ENCODE measurements at regions not wholly inside any gene's neighbourhood (a gene's known extent, or its start where the extent isn't known, plus 50 kb on each side); places are given as distances from the start of the nearest gene placed in this dataset.

GRCh38 chr1:172944931-172945330 lies 105.8 kb downstream of the TNFSF18 start:
- in situ Hi-C loops (cut with HindIII; ENCODE audit: low pct_ligation_motif_present, low sequenced_read_pairs): no loop called here
- TF ChIP-seq CTCF (IDR thresholded peaks at IDR 0.05; ENCODE audit: low read depth, low read length, missing control alignments): no peak
- Histone ChIP-seq H3K27me3 (replicated peaks) (no peaks in the 10 kb centered on the region), H3K36me3 (replicated peaks) (no peaks in the 10 kb centered on the region), H3K4me3 (ENCODE audit: low read depth, low read length) (no peak overlapping the region), H3K27ac (no peak overlapping the region)
- DNase-seq: no peak

- no peaks in the 10 kb centered on the region for H3K36me3 ChIP-seq (replicated peaks)
- no peaks in the 10 kb centered on the region for H3K27me3 ChIP-seq (replicated peaks)
- H3K4me3 ChIP-seq (ENCODE audit: low read depth, low read length): no peak overlapping the region
- TF ChIP-seq CTCF (IDR thresholded peaks at IDR 0.05; ENCODE audit: low read depth, low read length, missing control alignments): no peak
- H3K27ac ChIP-seq: peak overlapping the region; percentile 60
- in situ Hi-C loops (cut with HindIII; ENCODE audit: low pct_ligation_motif_present, low sequenced_read_pairs): no loop called here
- peak; percentile 64 for DNase-seq
Measured at GRCh38 chr1:172946814-172947507, 103.8 kb downstream of the TNFSF18 start.

- TF ChIP-seq CTCF (IDR thresholded peaks at IDR 0.05; ENCODE audit: low read depth, low read length, missing control alignments): no peak
- in situ Hi-C loops (cut with HindIII; ENCODE audit: low pct_ligation_motif_present, low sequenced_read_pairs): no loop called here
- DNase-seq: peak; percentile 92
- H3K36me3 ChIP-seq (replicated peaks): no peaks in the 10 kb centered on the region
- H3K27me3 ChIP-seq (replicated peaks): no peaks in the 10 kb centered on the region
- H3K27ac ChIP-seq: peak overlapping the region; percentile 60
- H3K4me3 ChIP-seq (ENCODE audit: low read depth, low read length): no peak overlapping the region
Measured at GRCh38 chr1:172948457-172948856, 102.3 kb downstream of the TNFSF18 start.

GRCh38 chr1:172949096-172949495 lies 101.6 kb downstream of the TNFSF18 start:
- DNase-seq: no peak
- H3K4me3 ChIP-seq (ENCODE audit: low read depth, low read length): no peak overlapping the region
- in situ Hi-C loops (cut with HindIII; ENCODE audit: low pct_ligation_motif_present, low sequenced_read_pairs): no loop called here
- peak overlapping the region; percentile 60 for H3K27ac ChIP-seq
- H3K27me3 ChIP-seq (replicated peaks): no peaks in the 10 kb centered on the region
- H3K36me3 ChIP-seq (replicated peaks): no peaks in the 10 kb centered on the region
- TF ChIP-seq CTCF (IDR thresholded peaks at IDR 0.05; ENCODE audit: low read depth, low read length, missing control alignments): no peak

- in situ Hi-C loops (cut with HindIII; ENCODE audit: low pct_ligation_motif_present, low sequenced_read_pairs): no loop called here
- Histone ChIP-seq H3K4me3 (ENCODE audit: low read depth, low read length) (no peak overlapping the region), H3K36me3 (replicated peaks) (no peaks in the 10 kb centered on the region), H3K27me3 (replicated peaks) (no peaks in the 10 kb centered on the region), H3K27ac (peak overlapping the region; percentile 7)
- DNase-seq: no peak
- TF ChIP-seq CTCF (IDR thresholded peaks at IDR 0.05; ENCODE audit: low read depth, low read length, missing control alignments): no peak
Measured at GRCh38 chr1:172950528-172950927, 100.2 kb downstream of the TNFSF18 start.
